CD4-positive, alpha-beta T cell treated with Interleukin-12 subunit alpha and Interleukin-12 subunit beta, for 1 hour (primary cell): ENCODE measurements at regions not wholly inside any gene's neighbourhood (a gene's known extent, or its start where the extent isn't known, plus 50 kb on each side); places are given as distances from the start of the nearest gene placed in this dataset.

Experiments used
- DNase-seq: peaks from one replicate; pipeline ENCODE4 v3.0.0-alpha.2; 2020

GRCh38 chr5:107325866-107326265 is 344.9 kb downstream of the EFNA5 start:
- no peak for DNase-seq

GRCh38 chr5:107324809-107325208 is 345.9 kb downstream of the EFNA5 start:
- DNase-seq = no peak

- DNase-seq = no peak
Observed at GRCh38 chr5:107324071-107324470, 346.7 kb downstream of the EFNA5 start.

GRCh38 chr5:107323536-107323935 is 347.2 kb downstream of the EFNA5 start:
- no peak for DNase-seq

- no peak for DNase-seq
Observed at GRCh38 chr5:107322936-107323335, 347.8 kb downstream of the EFNA5 start.

GRCh38 chr5:107321906-107322305 is 348.8 kb downstream of the EFNA5 start:
- DNase-seq = no peak

GRCh38 chr5:107320846-107321245 is 349.9 kb downstream of the EFNA5 start:
- no peak for DNase-seq

GRCh38 chr5:107320376-107320775 is 350.4 kb downstream of the EFNA5 start:
- no peak for DNase-seq

- DNase-seq = no peak
Observed at GRCh38 chr5:107319901-107320300, 350.8 kb downstream of the EFNA5 start.

- no peak for DNase-seq
Observed at GRCh38 chr5:107314330-107314729, 356.4 kb downstream of the EFNA5 start.

GRCh38 chr5:107313921-107314320 is 356.8 kb downstream of the EFNA5 start:
- no peak for DNase-seq

- DNase-seq = no peak
Observed at GRCh38 chr5:107313098-107313497, 357.6 kb downstream of the EFNA5 start.

- no peak for DNase-seq
Observed at GRCh38 chr5:107310181-107310580, 360.6 kb downstream of the EFNA5 start.

GRCh38 chr5:107306594-107306993 is 364.1 kb downstream of the EFNA5 start:
- no peak for DNase-seq

- DNase-seq = no peak
Observed at GRCh38 chr5:107306002-107306401, 364.7 kb downstream of the EFNA5 start.

GRCh38 chr5:107304684-107305083 is 366.1 kb downstream of the EFNA5 start:
- DNase-seq = no peak

- DNase-seq = no peak
Observed at GRCh38 chr5:107303171-107303968, 367.4 kb downstream of the EFNA5 start.

GRCh38 chr5:107302441-107302840 is 368.3 kb downstream of the EFNA5 start:
- DNase-seq = no peak

- no peak for DNase-seq
Observed at GRCh38 chr5:107301999-107302398, 368.7 kb downstream of the EFNA5 start.

GRCh38 chr5:107300721-107301327 is 369.9 kb downstream of the EFNA5 start:
- DNase-seq = no peak

GRCh38 chr5:107296572-107296971 is 374.2 kb downstream of the EFNA5 start:
- peak; percentile 14 for DNase-seq

GRCh38 chr5:107295914-107296313 is 374.8 kb downstream of the EFNA5 start:
- no peak for DNase-seq

- DNase-seq = no peak
Observed at GRCh38 chr5:107294669-107295068, 376.1 kb downstream of the EFNA5 start.

- DNase-seq = no peak
Observed at GRCh38 chr5:107294211-107294550, 376.6 kb downstream of the EFNA5 start.
